OCI-LY7 (cell line): ENCODE measurements at regions not wholly inside any gene's neighbourhood (a gene's known extent, or its start where the extent isn't known, plus 50 kb on each side); places are given as distances from the start of the nearest gene placed in this dataset.

ENCODE experiments used
- BruUV-seq: library from RNA; stranded (reverse); fragments of 400-500 nt; replicated peaks from 2 replicates; lab custom pipeline; 2021; lab: Mats Ljungman, UMichigan
- CTCF ChIA-PET: fragments of 300-600 bp; sonication (Branson Sonifier 250); formaldehyde crosslinking; loops from one replicate; lab custom pipeline; 2022; ENCODE audit warnings: antibody characterized with exemption; ENCODE audit not compliant: unreplicated experiment; lab: Charles Lee
- POLR2A ChIA-PET: fragments of 300-600 bp; sonication (Branson Sonifier 250); formaldehyde crosslinking; loops from one replicate; lab custom pipeline; 2022; ENCODE audit warnings: antibody characterized with exemption; lab: Charles Lee
- DNase-seq: peaks from one replicate; pipeline ENCODE4 v3.0.0-alpha.2; 2015; ENCODE audit warnings: low spot score
- H2AFZ ChIP-seq: fragments of 200-600 bp; sonication (generic), shearing (Covaris generic); 2 replicates; pipeline ENCODE4 v1.6.1; 2014; ENCODE audit warnings: mild to moderate bottlenecking, antibody characterized with exemption, low read length, moderate library complexity
- H3K27ac ChIP-seq: fragments of 200-600 bp; sonication (generic); 2 replicates; pipeline ENCODE4 v1.5.1; 2014; ENCODE audit warnings: mixed run types, low read depth, mild to moderate bottlenecking, moderate library complexity, low read length, inconsistent platforms; ENCODE audit not compliant: poor library complexity, severe bottlenecking
- H3K36me3 ChIP-seq: fragments of 200-600 bp; sonication (generic); 2 replicates; pipeline ENCODE4 v1.6.1; 2014; ENCODE audit warnings: mild to moderate bottlenecking, antibody characterized with exemption, low read length, moderate library complexity, mixed read lengths; ENCODE audit not compliant: insufficient read depth
- H3K4me1 ChIP-seq: fragments of 200-600 bp; sonication (generic); 2 replicates; pipeline ENCODE4 v1.5.1; 2014; ENCODE audit warnings: mild to moderate bottlenecking, low read length; ENCODE audit not compliant: insufficient read depth, poor library complexity, severe bottlenecking
- H3K4me2 ChIP-seq: fragments of 200-600 bp; sonication (generic); 2 replicates; pipeline ENCODE4 v1.6.1; 2014; ENCODE audit warnings: mild to moderate bottlenecking, low read length
- H3K4me3 ChIP-seq: fragments of 200-600 bp; sonication (generic); 2 replicates; pipeline ENCODE4 v1.5.1; 2014; ENCODE audit warnings: mild to moderate bottlenecking, low read depth, low read length; ENCODE audit not compliant: poor library complexity, severe bottlenecking
- H3K79me2 ChIP-seq: fragments of 200-600 bp; sonication (generic); 2 replicates; pipeline ENCODE4 v1.6.1; 2016; ENCODE audit warnings: low read depth, mild to moderate bottlenecking, low read length, moderate library complexity, mixed read lengths; ENCODE audit not compliant: insufficient read depth
- H3K9me2 ChIP-seq: fragments of 200-600 bp; sonication (generic); 2 replicates; pipeline ENCODE4 v1.6.1; 2016; ENCODE audit warnings: mild to moderate bottlenecking, low read length, mixed read lengths; ENCODE audit not compliant: insufficient read depth
- H3K9me3 ChIP-seq: fragments of 200-600 bp; sonication (generic); 2 replicates; pipeline ENCODE4 v1.6.1; 2014; ENCODE audit warnings: mild to moderate bottlenecking, mixed run types, low read length, mixed read lengths
- H4K20me1 ChIP-seq: fragments of 200-600 bp; sonication (generic); 2 replicates; pipeline ENCODE4 v1.6.1; 2014; ENCODE audit warnings: mild to moderate bottlenecking, antibody characterized with exemption, low read length, moderate library complexity, mixed read lengths; ENCODE audit not compliant: insufficient read depth
- EZH2phosphoT487 ChIP-seq: fragments of 200-600 bp; sonication (generic); IDR thresholded peaks from 2 replicates; pipeline ENCODE4 v1.6.1; 2018; ENCODE audit warnings: low read depth, borderline replicate concordance, mild to moderate bottlenecking, mixed run types, antibody characterized with exemption, low read length, moderate library complexity, mixed read lengths
- intact Hi-C: fragments of 100-400 bp; cut with micrococcal nuclease; formaldehyde crosslinking; loops from one replicate; pipeline ENCODE4 v1.10.0; 2022; ENCODE audit not compliant: unreplicated experiment
- TF ChIP-seq, protein P1 (sequence below): fragments of 200-600 bp; sonication (generic); conservative IDR thresholded peaks from 2 replicates; pipeline ENCODE4 v1.5.1; 2014; ENCODE audit warnings: mild to moderate bottlenecking, antibody characterized with exemption, low read length, moderate library complexity, mixed read lengths

DNA sequence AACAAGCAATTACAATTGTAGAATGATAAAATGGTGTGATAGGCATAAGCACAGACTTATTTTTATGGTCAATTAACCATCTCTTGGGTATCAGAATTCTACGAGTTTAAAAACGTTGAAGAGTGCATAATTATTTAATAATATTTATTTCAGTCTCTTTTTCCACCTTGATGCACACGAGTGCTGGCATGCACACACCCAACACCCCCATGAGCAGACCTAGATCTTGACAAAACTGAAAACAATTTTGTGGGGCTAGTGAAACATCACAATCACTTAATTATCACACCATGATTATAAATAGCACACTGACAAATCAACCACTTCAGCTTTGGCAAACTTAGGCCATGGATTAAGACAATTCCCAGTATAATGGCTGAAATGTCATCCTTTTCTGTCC lies 61.0 kb upstream of the RFC3 start:
- H3K27ac ChIP-seq: peak overlapping the region; percentile 58
- H3K4me1 ChIP-seq: peaks cover 32% of the 10 kb centered on the region
- H3K9me3 ChIP-seq: peaks cover 4% of the 10 kb centered on the region; the same call in 1 of the 2 replicates
- H3K4me3 ChIP-seq: peak overlapping the region; percentile 28
- DNase-seq: no peak
- no peaks in the 10 kb centered on the region for H3K79me2 ChIP-seq
- CTCF ChIA-PET: no interaction called here
- H3K36me3 ChIP-seq: no peaks in the 10 kb centered on the region; the same call in 1 of the 2 replicates
- peak overlapping the region; percentile 51 for H3K4me2 ChIP-seq
- H3K9me2 ChIP-seq: no peaks in the 10 kb centered on the region
- no TSS peak for BruUV-seq
- TF ChIP-seq, protein P1, sequence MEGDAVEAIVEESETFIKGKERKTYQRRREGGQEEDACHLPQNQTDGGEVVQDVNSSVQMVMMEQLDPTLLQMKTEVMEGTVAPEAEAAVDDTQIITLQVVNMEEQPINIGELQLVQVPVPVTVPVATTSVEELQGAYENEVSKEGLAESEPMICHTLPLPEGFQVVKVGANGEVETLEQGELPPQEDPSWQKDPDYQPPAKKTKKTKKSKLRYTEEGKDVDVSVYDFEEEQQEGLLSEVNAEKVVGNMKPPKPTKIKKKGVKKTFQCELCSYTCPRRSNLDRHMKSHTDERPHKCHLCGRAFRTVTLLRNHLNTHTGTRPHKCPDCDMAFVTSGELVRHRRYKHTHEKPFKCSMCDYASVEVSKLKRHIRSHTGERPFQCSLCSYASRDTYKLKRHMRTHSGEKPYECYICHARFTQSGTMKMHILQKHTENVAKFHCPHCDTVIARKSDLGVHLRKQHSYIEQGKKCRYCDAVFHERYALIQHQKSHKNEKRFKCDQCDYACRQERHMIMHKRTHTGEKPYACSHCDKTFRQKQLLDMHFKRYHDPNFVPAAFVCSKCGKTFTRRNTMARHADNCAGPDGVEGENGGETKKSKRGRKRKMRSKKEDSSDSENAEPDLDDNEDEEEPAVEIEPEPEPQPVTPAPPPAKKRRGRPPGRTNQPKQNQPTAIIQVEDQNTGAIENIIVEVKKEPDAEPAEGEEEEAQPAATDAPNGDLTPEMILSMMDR: no peak
- no peak for TF ChIP-seq EZH2phosphoT487
- intact Hi-C loops: no loop called here
- POLR2A ChIA-PET: interaction anchor here (2.1 kb wide), 1 partner anchor 16 kb away, joined by 8 read pairs; no protein-coding TSS in a partner anchor
- peak overlapping the region; percentile 83 for H2AFZ ChIP-seq
- H4K20me1 ChIP-seq: no peaks in the 10 kb centered on the region

GRCh38 chr13:33757713-33758112 lies 60.2 kb upstream of the RFC3 start:
- no TSS peak for BruUV-seq
- Histone ChIP-seq H4K20me1 (no peaks in the 10 kb centered on the region), H3K27ac (peak overlapping the region; percentile 58), H3K4me3 (peak overlapping the region; percentile 28), H2AFZ (peak overlapping the region; percentile 83), H3K9me2 (no peaks in the 10 kb centered on the region), H3K9me3 (peaks cover 4% of the 10 kb centered on the region; the same call in 1 of the 2 replicates), H3K4me2 (peak overlapping the region; percentile 51), H3K79me2 (no peaks in the 10 kb centered on the region), H3K4me1 (peaks cover 29% of the 10 kb centered on the region), H3K36me3 (no peaks in the 10 kb centered on the region; the same call in 1 of the 2 replicates)
- TF ChIP-seq EZH2phosphoT487: no peak
- TF ChIP-seq, protein P1: no peak
- DNase-seq: no peak
- CTCF ChIA-PET: interaction anchor here (0.9 kb wide), 1 partner anchor 40 kb away, joined by 3 read pairs; no protein-coding TSS in a partner anchor
- POLR2A ChIA-PET: interaction anchor here (0.6 to 2.1 kb wide), 5 partner anchors 8 to 16 kb away, joined by 3 to 8 read pairs (median 3); no protein-coding TSS in a partner anchor
- intact Hi-C loops: no loop called here

DNA sequence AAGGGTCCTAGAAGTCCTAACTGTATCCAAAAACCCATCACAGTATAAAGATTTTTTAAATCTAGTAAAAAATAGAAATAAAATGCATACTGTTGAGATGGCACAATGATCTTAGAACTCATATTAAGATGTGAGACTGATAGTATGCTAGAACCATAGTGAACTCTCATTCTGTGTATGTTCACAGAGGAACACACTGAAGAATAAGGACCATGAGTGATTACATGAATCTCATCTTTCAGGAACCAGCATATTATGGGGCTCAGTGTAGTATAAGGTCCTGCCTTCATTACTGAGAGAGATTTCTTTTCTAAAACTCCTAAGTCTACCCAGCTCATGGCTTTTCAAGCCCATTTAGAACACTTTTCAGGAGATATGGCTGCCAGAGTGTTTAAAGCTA lies 59.8 kb upstream of the RFC3 start:
- intact Hi-C loops: no loop called here
- Histone ChIP-seq H3K4me1 (peaks cover 29% of the 10 kb centered on the region), H3K9me2 (no peaks in the 10 kb centered on the region), H3K36me3 (no peaks in the 10 kb centered on the region; the same call in 1 of the 2 replicates), H3K4me3 (no peak overlapping the region), H3K4me2 (peak overlapping the region; percentile 51), H4K20me1 (no peaks in the 10 kb centered on the region), H3K27ac (peak overlapping the region; percentile 58), H3K9me3 (peaks cover 4% of the 10 kb centered on the region; the same call in 1 of the 2 replicates), H2AFZ (peak overlapping the region; percentile 83), H3K79me2 (no peaks in the 10 kb centered on the region)
- no peak for TF ChIP-seq EZH2phosphoT487
- TF ChIP-seq, protein P1: no peak
- POLR2A ChIA-PET: interaction anchor here (0.6 to 2.1 kb wide), 5 partner anchors 9 to 15 kb away, joined by 3 to 8 read pairs (median 3); no protein-coding TSS in a partner anchor
- CTCF ChIA-PET: interaction anchor here (0.9 kb wide), 1 partner anchor 40 kb away, joined by 3 read pairs; no protein-coding TSS in a partner anchor
- no TSS peak for BruUV-seq
- no peak for DNase-seq
